T-helper 1 cell (primary cell): ENCODE measurements at regions not wholly inside any gene's neighbourhood (a gene's known extent, or its start where the extent isn't known, plus 50 kb on each side); places are given as distances from the start of the nearest gene placed in this dataset.
"Not testable (repeated sequence)": the region's sequence is repeated elsewhere in the genome, so short reads cannot be mapped to it uniquely, and the experiment has no call there.

Source experiments
- DNase-seq, 5 donors: peaks; one replicate each; pipeline ENCODE4 v3.0.0-alpha.2; 2012 to 2020

GRCh38 chr11:114949614-114950351 is 271.5 kb downstream of the NXPE2 start:
- DNase-seq, result no peak

GRCh38 chr11:114953039-114953438 is 274.7 kb downstream of the NXPE2 start:
- no peak for DNase-seq

GRCh38 chr11:114955923-114956322 is 277.6 kb downstream of the NXPE2 start:
- DNase-seq, result no peak

GRCh38 chr11:114956566-114956965 is 278.2 kb downstream of the NXPE2 start:
- DNase-seq, result no peak

GRCh38 chr11:114959953-114960505 is 281.7 kb downstream of the NXPE2 start:
- DNase-seq, result no peak

- DNase-seq, result not testable (repeated sequence)
These were observed 282.5 kb downstream of the NXPE2 start for GRCh38 chr11:114960819-114961218.

GRCh38 chr11:114964676-114965214 is 286.4 kb downstream of the NXPE2 start:
- DNase-seq, result no peak

- no peak for DNase-seq
These were observed 292.8 kb downstream of the NXPE2 start for GRCh38 chr11:114970927-114971645.

- DNase-seq, result no peak
These were observed 293.8 kb downstream of the NXPE2 start for GRCh38 chr11:114972105-114972504.

GRCh38 chr11:114977651-114978050 is 299.3 kb downstream of the NXPE2 start:
- DNase-seq, result no peak

GRCh38 chr11:114982141-114982540 is 303.8 kb downstream of the NXPE2 start:
- no peak for DNase-seq

GRCh38 chr11:114984611-114985163 is 306.4 kb downstream of the NXPE2 start:
- DNase-seq, result no peak

GRCh38 chr11:114986365-114986764 is 308.0 kb downstream of the NXPE2 start:
- DNase-seq, result no peak

- no peak for DNase-seq
These were observed 308.9 kb downstream of the NXPE2 start for GRCh38 chr11:114987186-114987760.

- no peak for DNase-seq
These were observed 310.3 kb downstream of the NXPE2 start for GRCh38 chr11:114988644-114989043.

- no peak for DNase-seq
These were observed 311.2 kb downstream of the NXPE2 start for GRCh38 chr11:114989536-114989935.

GRCh38 chr11:115005663-115006062 is 327.3 kb downstream of the NXPE2 start:
- DNase-seq, result no peak

- DNase-seq, result no peak
These were observed 329.5 kb downstream of the NXPE2 start for GRCh38 chr11:115007851-115008250.

- DNase-seq, result no peak
These were observed 330.5 kb downstream of the NXPE2 start for GRCh38 chr11:115008799-115009198.

GRCh38 chr11:115017529-115017928 is 339.2 kb downstream of the NXPE2 start:
- DNase-seq, result no peak

GRCh38 chr11:115030166-115030565 is 351.8 kb downstream of the NXPE2 start:
- DNase-seq, result no peak

- no peak for DNase-seq
These were observed 358.3 kb downstream of the NXPE2 start for GRCh38 chr11:115036406-115037180.
